ENCODE measurements at regions not wholly inside any gene's neighbourhood (a gene's known extent, or its start where the extent isn't known, plus 50 kb on each side); places are given as distances from the start of the nearest gene placed in this dataset.

GRCh38 chr18:34342960-34343359 lies 118.2 kb upstream of the NOL4 start:
- 92% methylated on average over 1 of the region's 1 CpG for WGBS (ENCODE audit: insufficient coverage)
- DNase-seq (ENCODE audit: low read depth in 4 of 6, low spot score in 6 of 6), result no peak
- H3K9me3 ChIP-seq (ENCODE audit: control insufficient read depth, insufficient read depth, low read length), result no peaks in the 10 kb centered on the region
- no peak overlapping the region for H3K27ac ChIP-seq (ENCODE audit: low read depth, low read length)
- H3K4me1 ChIP-seq (ENCODE audit: control insufficient read depth, insufficient read depth, low read length), result no peaks in the 10 kb centered on the region
- H3K27me3 ChIP-seq (ENCODE audit: control insufficient read depth, insufficient read depth, low read length), result no peaks in the 10 kb centered on the region
- no peak overlapping the region for H3K4me3 ChIP-seq (ENCODE audit: low read depth, low read length)
- H3K36me3 ChIP-seq (ENCODE audit: control insufficient read depth, insufficient read depth, low read length), result no peaks in the 10 kb centered on the region

- Histone ChIP-seq H3K27me3 (ENCODE audit: control insufficient read depth, insufficient read depth, low read length) (no peaks in the 10 kb centered on the region), H3K4me1 (ENCODE audit: control insufficient read depth, insufficient read depth, low read length) (no peaks in the 10 kb centered on the region), H3K36me3 (ENCODE audit: control insufficient read depth, insufficient read depth, low read length) (no peaks in the 10 kb centered on the region), H3K27ac (ENCODE audit: low read depth, low read length) (no peak overlapping the region), H3K9me3 (ENCODE audit: control insufficient read depth, insufficient read depth, low read length) (no peaks in the 10 kb centered on the region), H3K4me3 (ENCODE audit: low read depth, low read length) (no peak overlapping the region)
- no peak for DNase-seq (ENCODE audit: low read depth in 4 of 6, low spot score in 6 of 6)
Observed at GRCh38 chr18:34345738-34346137, 121.0 kb upstream of the NOL4 start.

DNA sequence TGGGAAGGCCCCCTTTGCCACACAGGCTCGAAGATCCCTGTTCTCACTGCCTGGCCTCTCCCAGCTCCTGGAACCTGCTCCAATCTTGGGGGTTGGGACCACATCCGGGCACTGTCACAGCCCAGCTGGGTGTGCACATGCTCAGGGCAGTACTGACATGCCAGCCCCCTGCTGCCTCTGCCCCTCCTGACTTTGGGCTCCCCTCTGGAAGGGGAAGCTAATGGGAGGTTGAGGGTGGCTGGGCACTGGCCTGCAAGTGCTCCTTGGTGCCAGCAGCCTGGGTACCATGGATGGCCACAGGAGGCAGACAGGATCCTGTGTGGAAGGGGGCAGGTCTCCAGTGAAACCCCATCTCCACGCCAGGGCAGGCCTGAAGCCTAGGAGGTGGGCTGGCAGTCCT lies 126.1 kb upstream of the NOL4 start:
- Histone ChIP-seq H3K4me3 (ENCODE audit: low read depth, low read length) (no peak overlapping the region), H3K4me1 (ENCODE audit: control insufficient read depth, insufficient read depth, low read length) (no peaks in the 10 kb centered on the region), H3K9me3 (ENCODE audit: control insufficient read depth, insufficient read depth, low read length) (no peaks in the 10 kb centered on the region), H3K27ac (ENCODE audit: low read depth, low read length) (no peak overlapping the region), H3K36me3 (ENCODE audit: control insufficient read depth, insufficient read depth, low read length) (no peaks in the 10 kb centered on the region), H3K27me3 (ENCODE audit: control insufficient read depth, insufficient read depth, low read length) (no peaks in the 10 kb centered on the region)
- no peak for DNase-seq (ENCODE audit: low read depth in 4 of 6, low spot score in 6 of 6)
- WGBS (ENCODE audit: insufficient coverage), result 90% methylated on average over 3 of the region's 3 CpGs

- no peak overlapping the region for H3K27ac ChIP-seq (ENCODE audit: low read depth, low read length)
- H3K36me3 ChIP-seq (ENCODE audit: control insufficient read depth, insufficient read depth, low read length), result no peaks in the 10 kb centered on the region
- DNase-seq (ENCODE audit: low read depth in 4 of 6, low spot score in 6 of 6), result peak in 4 of 6 donors; percentile 1 to 78 (median 38)
- no CpG with 5 or more reads among the region's 1 CpG for WGBS (ENCODE audit: insufficient coverage)
- no peak overlapping the region for H3K4me3 ChIP-seq (ENCODE audit: low read depth, low read length)
- H3K9me3 ChIP-seq (ENCODE audit: control insufficient read depth, insufficient read depth, low read length), result no peaks in the 10 kb centered on the region
- H3K4me1 ChIP-seq (ENCODE audit: control insufficient read depth, insufficient read depth, low read length), result no peaks in the 10 kb centered on the region
- H3K27me3 ChIP-seq (ENCODE audit: control insufficient read depth, insufficient read depth, low read length), result no peaks in the 10 kb centered on the region
Observed at GRCh38 chr18:34352385-34353163, 127.9 kb upstream of the NOL4 start.

GRCh38 chr18:34354351-34354750 lies 129.6 kb upstream of the NOL4 start:
- no peak for DNase-seq (ENCODE audit: low read depth in 4 of 6, low spot score in 6 of 6)
- no peaks in the 10 kb centered on the region for H3K27me3 ChIP-seq (ENCODE audit: control insufficient read depth, insufficient read depth, low read length)
- H3K36me3 ChIP-seq (ENCODE audit: control insufficient read depth, insufficient read depth, low read length), result no peaks in the 10 kb centered on the region
- H3K9me3 ChIP-seq (ENCODE audit: control insufficient read depth, insufficient read depth, low read length), result no peaks in the 10 kb centered on the region
- 86% methylated on average over 1 of the region's 3 CpGs for WGBS (ENCODE audit: insufficient coverage)
- no peak overlapping the region for H3K4me3 ChIP-seq (ENCODE audit: low read depth, low read length)
- no peak overlapping the region for H3K27ac ChIP-seq (ENCODE audit: low read depth, low read length)
- H3K4me1 ChIP-seq (ENCODE audit: control insufficient read depth, insufficient read depth, low read length), result no peaks in the 10 kb centered on the region

GRCh38 chr18:34357944-34358580 lies 133.3 kb upstream of the NOL4 start:
- Histone ChIP-seq H3K36me3 (ENCODE audit: control insufficient read depth, insufficient read depth, low read length) (no peaks in the 10 kb centered on the region), H3K27me3 (ENCODE audit: control insufficient read depth, insufficient read depth, low read length) (no peaks in the 10 kb centered on the region), H3K4me3 (ENCODE audit: low read depth, low read length) (no peak overlapping the region), H3K4me1 (ENCODE audit: control insufficient read depth, insufficient read depth, low read length) (no peaks in the 10 kb centered on the region), H3K27ac (ENCODE audit: low read depth, low read length) (no peak overlapping the region), H3K9me3 (ENCODE audit: control insufficient read depth, insufficient read depth, low read length) (no peaks in the 10 kb centered on the region)
- no peak for DNase-seq (ENCODE audit: low read depth in 4 of 6, low spot score in 6 of 6)
- 100% methylated on average over 1 of the region's 5 CpGs for WGBS (ENCODE audit: insufficient coverage)

DNA sequence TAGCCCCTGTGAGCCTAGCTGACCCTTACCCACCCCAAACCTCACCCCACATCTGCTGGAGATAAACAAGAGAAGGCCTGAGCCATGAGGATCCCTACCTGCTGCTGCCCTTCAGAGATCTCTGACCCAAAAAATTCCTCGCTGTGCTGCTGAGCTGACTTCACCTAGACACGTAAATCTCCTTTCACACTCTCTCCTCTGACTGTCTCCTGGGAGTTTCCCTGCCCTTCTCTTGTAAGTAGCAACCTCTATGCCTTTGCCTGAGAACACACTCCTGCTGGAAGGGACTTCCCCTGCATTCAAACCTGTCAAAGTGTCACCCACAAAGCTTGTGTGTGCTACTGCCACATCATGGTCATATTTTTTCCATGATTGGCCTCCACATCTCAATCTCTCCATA lies 134.2 kb upstream of the NOL4 start:
- no peaks in the 10 kb centered on the region for H3K4me1 ChIP-seq (ENCODE audit: control insufficient read depth, insufficient read depth, low read length)
- H3K27ac ChIP-seq (ENCODE audit: low read depth, low read length), result no peak overlapping the region
- DNase-seq (ENCODE audit: low read depth in 4 of 6, low spot score in 6 of 6), result no peak
- no peaks in the 10 kb centered on the region for H3K9me3 ChIP-seq (ENCODE audit: control insufficient read depth, insufficient read depth, low read length)
- no peaks in the 10 kb centered on the region for H3K27me3 ChIP-seq (ENCODE audit: control insufficient read depth, insufficient read depth, low read length)
- no peak overlapping the region for H3K4me3 ChIP-seq (ENCODE audit: low read depth, low read length)
- 80% methylated on average over 2 of the region's 2 CpGs for WGBS (ENCODE audit: insufficient coverage)
- no peaks in the 10 kb centered on the region for H3K36me3 ChIP-seq (ENCODE audit: control insufficient read depth, insufficient read depth, low read length)

- no peaks in the 10 kb centered on the region for H3K36me3 ChIP-seq (ENCODE audit: control insufficient read depth, insufficient read depth, low read length)
- no peaks in the 10 kb centered on the region for H3K4me1 ChIP-seq (ENCODE audit: control insufficient read depth, insufficient read depth, low read length)
- no peak overlapping the region for H3K27ac ChIP-seq (ENCODE audit: low read depth, low read length)
- no peak for DNase-seq (ENCODE audit: low read depth in 4 of 6, low spot score in 6 of 6)
- no peak overlapping the region for H3K4me3 ChIP-seq (ENCODE audit: low read depth, low read length)
- H3K27me3 ChIP-seq (ENCODE audit: control insufficient read depth, insufficient read depth, low read length), result no peaks in the 10 kb centered on the region
- H3K9me3 ChIP-seq (ENCODE audit: control insufficient read depth, insufficient read depth, low read length), result no peaks in the 10 kb centered on the region
- WGBS (ENCODE audit: insufficient coverage), result no CpG with 5 or more reads among the region's 1 CpG
Observed at GRCh38 chr18:34364699-34365098, 140.0 kb upstream of the NOL4 start.

DNA sequence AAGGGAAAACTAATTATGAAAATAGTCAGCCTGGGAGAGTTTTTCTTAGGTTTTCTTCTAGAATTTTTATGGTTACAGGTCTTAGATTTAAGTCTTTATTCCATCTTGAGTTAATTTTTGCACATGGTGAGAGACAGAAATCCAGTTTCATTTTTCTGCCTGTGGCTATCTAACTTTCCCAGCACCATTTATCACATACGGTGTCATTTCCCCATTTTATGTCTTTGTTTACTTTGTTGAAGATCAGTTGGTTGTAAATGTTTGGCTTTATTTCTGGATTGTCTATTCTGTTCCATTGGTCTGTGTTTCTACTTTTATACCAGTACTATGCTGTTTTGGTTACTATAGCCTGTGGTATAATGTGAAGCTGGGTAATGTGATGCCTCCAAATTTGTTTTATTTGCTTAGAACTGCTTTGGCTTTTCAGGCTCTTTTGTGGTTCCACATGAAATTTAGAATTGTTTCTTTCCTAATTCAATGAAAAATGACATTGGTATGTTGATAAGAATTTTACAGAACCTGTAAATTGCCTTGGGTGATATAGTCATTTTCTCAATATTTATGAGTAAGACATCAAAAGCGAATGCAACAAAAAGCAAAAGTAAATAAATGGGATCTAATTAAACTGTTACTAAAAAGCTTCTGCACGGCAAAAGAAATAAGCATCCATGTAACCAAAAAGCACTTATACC lies 146.1 kb upstream of the NOL4 start:
- no peaks in the 10 kb centered on the region for H3K27me3 ChIP-seq (ENCODE audit: control insufficient read depth, insufficient read depth, low read length)
- no peak for DNase-seq (ENCODE audit: low read depth in 4 of 6, low spot score in 6 of 6)
- no CpG with 5 or more reads among the region's 3 CpGs for WGBS (ENCODE audit: insufficient coverage)
- no peak overlapping the region for H3K4me3 ChIP-seq (ENCODE audit: low read depth, low read length)
- no peaks in the 10 kb centered on the region for H3K36me3 ChIP-seq (ENCODE audit: control insufficient read depth, insufficient read depth, low read length)
- H3K27ac ChIP-seq (ENCODE audit: low read depth, low read length), result no peak overlapping the region
- no peaks in the 10 kb centered on the region for H3K9me3 ChIP-seq (ENCODE audit: control insufficient read depth, insufficient read depth, low read length)
- no peaks in the 10 kb centered on the region for H3K4me1 ChIP-seq (ENCODE audit: control insufficient read depth, insufficient read depth, low read length)

DNA sequence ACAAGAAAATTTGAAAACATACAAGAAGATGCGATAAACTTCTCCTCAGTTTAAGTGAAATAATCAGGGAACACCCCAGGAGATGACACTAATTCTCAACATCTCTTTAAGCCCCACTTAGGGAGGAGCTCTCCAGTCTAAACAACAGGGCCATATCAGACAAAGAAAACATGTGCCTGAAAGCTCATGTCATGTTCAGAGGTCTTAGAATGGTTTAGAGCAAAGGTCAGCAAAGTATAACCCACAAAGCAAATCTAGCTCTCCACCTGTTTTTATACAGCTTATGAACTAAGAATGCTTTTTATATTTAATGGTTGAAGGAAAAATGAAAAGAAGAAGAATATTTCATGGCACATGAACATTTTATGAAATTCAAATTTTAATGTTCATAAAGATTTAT lies 155.6 kb upstream of the NOL4 start:
- no peaks in the 10 kb centered on the region for H3K4me1 ChIP-seq (ENCODE audit: control insufficient read depth, insufficient read depth, low read length)
- no peak overlapping the region for H3K27ac ChIP-seq (ENCODE audit: low read depth, low read length)
- no peaks in the 10 kb centered on the region for H3K27me3 ChIP-seq (ENCODE audit: control insufficient read depth, insufficient read depth, low read length)
- H3K9me3 ChIP-seq (ENCODE audit: control insufficient read depth, insufficient read depth, low read length), result no peaks in the 10 kb centered on the region
- DNase-seq (ENCODE audit: low read depth in 4 of 6, low spot score in 6 of 6), result no peak
- WGBS (ENCODE audit: insufficient coverage), result no CpG with 5 or more reads among the region's 1 CpG
- H3K36me3 ChIP-seq (ENCODE audit: control insufficient read depth, insufficient read depth, low read length), result no peaks in the 10 kb centered on the region
- no peak overlapping the region for H3K4me3 ChIP-seq (ENCODE audit: low read depth, low read length)
